NCI-H146 (cell line): ENCODE measurements at regions not wholly inside any gene's neighbourhood (a gene's known extent, or its start where the extent isn't known, plus 50 kb on each side); places are given as distances from the start of the nearest gene placed in this dataset.

ENCODE experiments used
- DNase-seq: peaks from one replicate; lab custom pipeline; 2025; lab: John Stamatoyannopoulos, UW

DNA sequence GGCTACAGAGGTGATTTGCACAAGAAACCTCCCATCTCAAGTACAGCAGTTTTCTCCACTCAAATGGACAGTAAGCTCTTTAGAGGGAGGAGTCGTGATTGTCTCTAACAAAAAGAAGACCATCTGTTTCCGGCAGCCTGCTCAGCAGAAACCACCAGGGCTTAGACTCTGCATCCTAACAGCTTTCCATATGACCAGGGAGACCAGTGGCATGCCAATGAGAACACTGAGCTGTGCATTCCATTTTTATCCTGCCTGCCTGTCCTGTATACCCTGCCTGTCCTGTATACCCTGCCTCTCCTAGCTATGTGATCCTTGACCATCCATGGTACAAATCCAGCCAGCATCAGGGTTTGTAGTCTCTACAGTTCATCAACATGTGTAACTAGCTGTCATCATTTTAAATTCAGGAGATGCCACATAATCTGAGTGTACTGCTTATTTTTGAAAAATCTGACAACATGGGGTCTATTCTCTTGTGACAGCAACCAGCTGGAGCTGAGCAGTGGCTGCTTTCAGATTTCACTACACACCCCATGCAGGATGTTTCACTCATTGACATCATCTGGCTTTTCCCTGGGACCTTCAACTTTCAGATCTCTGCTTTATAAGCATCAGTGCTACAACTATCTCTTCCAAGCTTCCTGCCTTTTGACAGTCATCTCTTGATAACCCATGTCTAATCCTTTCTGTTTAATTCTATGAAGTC, 50.5 kb upstream of the POU2AF2 start:
- peak; percentile 11 for DNase-seq

GRCh38 chr11:111193924-111194490, 51.5 kb upstream of the POU2AF2 start:
- DNase-seq = peak; percentile 14

DNA sequence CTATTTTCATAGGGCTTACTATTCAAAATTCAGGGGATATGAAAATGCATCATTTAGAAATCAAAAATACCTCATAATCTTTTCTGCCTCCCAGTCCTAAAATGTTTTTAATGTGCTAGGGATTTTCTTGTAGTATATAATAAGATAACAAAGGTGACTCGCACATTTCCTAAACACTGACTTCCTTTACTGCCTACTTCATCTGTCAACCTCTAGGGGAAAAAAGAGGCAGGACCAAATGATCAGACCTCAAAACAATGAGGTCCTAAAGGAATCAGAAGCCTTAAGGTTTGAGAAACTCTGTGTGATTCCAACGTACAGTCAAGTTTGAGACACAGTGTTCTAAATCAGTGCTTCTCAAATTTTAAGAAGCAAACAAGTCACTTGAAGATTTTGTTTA, 56.1 kb upstream of the POU2AF2 start:
- no peak for DNase-seq

GRCh38 chr11:111186308-111186915, 59.1 kb upstream of the POU2AF2 start:
- DNase-seq = no peak

DNA sequence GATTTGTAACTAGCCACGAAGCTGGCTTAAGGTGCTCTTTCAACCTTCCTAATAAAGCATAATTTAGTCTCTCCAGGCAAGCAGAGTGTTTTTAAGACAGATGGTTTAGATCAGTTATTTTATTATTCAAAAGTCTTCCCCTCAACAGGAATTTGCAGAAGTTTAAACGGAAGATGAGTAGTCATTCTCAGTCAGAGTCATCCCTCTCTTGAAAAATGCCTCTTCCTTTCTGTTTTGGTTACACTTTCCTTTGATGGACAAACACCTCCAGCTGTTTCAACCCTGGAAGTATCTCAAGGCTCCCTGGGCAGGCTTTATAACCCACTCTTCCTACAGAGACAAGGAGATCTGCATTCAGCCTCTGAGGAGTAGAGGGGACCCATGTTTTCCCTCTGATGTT, 60.3 kb upstream of the POU2AF2 start:
- DNase-seq = no peak

DNA sequence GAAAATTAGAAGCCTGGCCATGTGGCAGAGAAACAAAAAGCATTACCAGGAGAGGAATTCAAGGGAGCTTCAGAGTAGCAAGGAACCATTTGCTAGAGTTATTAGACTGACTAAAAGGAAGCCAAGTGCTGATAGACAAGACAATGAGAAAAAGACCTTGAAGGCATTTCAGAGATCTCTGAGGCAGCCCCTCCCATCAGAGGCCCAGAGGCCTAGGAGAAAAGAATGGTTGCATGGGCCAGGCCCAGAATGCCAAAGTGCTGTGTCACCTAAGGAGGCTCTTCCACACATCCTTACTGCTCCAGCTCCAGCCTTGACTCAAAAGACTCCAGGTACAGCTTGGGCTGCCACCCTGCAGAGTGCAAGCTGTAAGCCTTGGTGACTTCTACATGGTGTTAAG, 61.8 kb upstream of the POU2AF2 start:
- DNase-seq = no peak

DNA sequence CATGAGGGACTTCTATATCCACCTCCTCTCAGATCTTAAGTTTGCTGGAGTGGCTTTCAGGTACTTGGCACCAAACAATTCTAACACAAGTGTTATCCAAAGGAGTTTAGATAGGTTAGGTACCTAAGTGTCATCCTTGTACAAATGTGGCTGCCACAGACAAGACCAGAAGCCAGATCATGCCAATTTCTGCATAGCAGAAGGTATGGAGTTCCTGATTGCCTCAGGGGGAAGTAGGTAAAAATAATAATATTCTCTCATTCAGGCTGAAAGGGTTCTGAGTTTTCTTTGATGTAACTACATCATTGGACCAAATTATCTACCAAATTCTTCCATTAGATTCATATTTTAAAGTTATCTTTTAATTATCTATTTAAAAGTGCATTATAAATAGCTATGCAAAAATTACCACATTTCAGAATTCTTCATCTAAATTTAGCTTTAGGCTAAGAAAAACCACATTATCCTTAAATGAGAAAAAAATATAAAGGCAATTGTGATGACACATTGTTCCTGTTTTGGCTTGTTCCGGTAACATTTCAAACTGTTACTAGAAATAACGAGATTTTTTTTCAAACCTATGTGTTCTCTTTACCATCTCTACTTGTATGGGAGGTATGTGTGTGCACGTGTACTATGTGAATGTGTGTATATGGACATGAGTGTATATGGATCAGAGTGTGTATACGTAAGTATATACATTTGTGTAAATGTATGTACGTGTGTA, 66.2 kb upstream of the POU2AF2 start:
- DNase-seq = no peak

DNA sequence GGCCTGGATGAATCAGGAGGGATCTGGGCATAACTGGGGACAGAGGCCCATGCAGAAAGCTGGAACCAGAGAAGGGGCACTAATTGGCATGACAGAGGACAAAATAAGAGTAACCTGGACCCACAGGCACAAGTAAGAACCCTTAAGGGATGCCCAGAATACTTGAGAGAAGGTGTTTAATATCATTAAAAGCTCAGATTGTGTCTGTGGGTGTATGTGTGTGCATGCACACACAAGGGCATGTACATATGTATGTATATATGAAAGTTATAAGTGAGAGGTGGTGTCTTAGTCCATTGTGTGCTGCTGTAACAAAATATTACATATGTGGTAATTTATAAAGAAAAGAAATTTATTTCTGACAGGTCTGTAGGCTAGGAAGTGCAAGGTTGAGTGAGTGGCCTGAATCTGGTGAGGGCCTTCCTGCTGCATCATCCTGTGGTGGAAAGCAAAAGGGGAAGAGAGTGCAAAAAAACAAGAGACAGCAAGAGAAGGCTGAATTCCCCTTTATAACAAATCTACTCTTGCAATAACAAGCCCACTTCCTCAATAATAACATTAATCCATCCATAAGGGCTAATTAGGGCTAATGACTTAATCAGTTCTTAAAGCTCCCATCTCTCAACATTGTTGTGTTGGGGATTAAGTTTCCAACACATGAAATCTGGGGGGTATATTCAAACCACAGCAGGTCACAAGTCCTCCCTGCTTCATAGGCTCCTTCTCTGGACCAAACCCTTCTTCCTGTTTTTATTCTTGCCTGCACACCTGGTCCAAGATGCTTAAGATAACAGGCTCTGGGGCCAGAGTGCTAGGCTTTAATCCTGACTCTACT, 68.3 kb upstream of the POU2AF2 start:
- DNase-seq = no peak

- DNase-seq = no peak
Observed at GRCh38 chr11:111176603-111177002, 68.9 kb upstream of the POU2AF2 start.

GRCh38 chr11:111173221-111173620, 72.3 kb upstream of the POU2AF2 start:
- DNase-seq = no peak

DNA sequence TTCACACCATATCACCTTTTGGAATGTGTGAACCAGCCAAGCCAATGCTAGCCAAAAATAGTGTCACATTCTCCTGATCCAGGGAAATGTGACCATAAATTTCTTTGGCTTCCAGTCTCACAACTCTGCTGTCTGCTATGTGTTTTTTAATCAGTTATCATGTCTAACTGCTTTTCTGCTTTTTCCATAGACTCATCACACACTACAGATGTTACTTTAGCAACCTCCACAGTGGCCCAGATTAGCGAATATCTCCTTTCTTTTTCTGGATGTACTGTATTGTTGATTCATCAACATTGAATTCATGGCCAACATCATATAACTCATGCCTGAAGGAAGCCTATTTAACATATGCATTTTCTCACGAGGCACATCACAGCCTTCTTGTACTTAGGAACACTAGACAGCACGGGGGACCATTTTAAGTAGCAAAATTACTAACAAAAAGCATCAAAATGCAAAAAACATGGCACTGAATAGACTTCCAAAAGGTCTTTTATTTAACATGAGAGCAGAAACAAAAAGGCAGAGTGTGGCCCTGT, 73.1 kb upstream of the POU2AF2 start:
- DNase-seq = no peak

GRCh38 chr11:111170761-111171379, 74.7 kb upstream of the POU2AF2 start:
- no peak for DNase-seq

DNA sequence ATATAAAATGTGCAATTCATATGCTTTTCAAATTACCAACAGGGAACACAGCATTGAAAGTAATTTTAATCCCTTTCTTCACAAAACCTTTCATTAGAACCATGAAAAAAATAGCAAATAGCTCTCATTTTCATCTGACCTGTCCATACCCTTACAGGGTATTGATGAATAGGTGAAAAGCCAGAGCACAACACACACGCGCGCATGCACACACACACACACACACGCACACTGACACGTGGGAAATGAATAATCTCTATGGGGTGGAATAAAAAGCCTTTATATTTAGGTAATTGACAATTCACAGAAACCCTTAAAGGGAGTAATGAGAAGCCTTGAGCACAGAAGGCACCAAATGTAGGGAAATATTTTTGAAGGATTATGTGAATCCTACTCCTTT, 76.2 kb upstream of the POU2AF2 start:
- DNase-seq = no peak

DNA sequence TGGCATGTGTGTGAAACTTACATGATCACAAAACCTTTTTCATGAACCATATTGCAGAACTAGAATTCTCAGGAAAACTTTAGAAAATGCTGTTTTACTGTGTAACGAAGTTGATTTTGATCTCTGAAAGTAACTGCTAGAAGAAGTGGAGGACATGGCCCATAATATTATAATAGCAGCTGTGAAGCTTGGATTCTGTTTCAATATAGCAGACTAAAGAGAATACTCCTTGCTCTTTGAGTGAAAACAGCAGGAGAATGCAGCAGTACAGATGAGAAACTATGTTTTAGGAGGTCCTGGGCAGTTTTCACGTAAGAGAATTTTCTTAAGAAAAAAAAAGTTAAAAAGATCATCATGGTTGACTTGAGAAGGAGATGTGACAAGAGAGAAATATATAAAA, 76.7 kb upstream of the POU2AF2 start:
- DNase-seq = no peak

GRCh38 chr11:111167666-111168065, 77.9 kb upstream of the POU2AF2 start:
- no peak for DNase-seq

DNA sequence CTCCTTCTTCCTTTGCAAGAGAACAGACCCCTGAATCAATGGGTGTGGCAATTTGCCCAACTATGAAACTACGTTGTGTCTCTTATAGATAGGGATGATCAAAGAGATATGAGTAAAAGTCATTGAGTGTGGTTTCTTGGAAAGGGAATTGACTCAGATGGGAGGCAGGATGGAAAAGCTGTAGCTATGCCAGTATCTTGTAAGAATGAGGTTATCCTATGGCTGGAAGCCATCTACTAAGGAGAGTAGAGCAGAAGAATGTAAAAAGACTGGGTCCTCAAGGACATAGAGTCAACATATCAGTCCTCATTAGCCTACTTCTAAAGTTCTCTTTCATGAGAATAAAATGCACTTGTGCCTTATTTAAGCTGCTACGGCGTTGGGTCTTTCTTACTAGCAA, 78.9 kb upstream of the POU2AF2 start:
- no peak for DNase-seq

DNA sequence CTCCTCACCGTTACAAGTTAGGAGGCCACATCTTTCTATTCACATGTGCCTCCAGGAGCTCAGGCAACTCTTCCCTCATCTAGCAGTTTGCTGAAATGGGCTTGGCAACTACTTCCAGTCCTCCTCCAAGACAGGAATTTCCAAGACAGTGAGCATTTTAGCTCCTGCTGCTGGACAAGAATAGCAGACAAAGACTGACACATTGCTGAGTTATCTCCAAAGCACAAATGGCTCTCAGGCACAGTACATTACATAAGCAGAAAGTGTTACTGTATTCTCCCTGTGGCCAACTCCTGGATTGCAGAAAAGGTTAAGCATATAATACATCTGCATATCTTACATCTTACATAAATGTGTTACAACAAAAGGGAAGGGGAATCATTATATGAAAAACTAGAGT, 83.2 kb upstream of the POU2AF2 start:
- DNase-seq = no peak

DNA sequence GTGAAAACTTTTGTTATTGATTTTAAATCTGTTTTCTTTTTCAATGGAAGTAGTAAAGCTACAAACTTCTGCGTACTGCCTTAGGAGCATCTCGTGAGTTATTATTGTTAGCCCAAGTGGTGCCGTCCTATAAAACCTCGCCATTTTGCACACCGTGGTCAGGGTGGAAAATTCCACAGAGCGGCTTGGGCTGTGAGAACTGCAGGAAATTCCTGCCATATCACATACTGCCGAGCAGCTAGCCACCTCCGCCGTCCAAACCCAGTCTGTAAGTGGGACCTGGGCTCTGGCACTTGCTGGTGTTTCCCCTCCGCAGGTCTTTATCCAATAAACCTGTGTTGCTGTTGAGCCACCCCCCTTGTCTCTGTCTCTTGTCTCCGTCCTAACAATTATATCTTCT, 88.0 kb upstream of the POU2AF2 start:
- DNase-seq = no peak

DNA sequence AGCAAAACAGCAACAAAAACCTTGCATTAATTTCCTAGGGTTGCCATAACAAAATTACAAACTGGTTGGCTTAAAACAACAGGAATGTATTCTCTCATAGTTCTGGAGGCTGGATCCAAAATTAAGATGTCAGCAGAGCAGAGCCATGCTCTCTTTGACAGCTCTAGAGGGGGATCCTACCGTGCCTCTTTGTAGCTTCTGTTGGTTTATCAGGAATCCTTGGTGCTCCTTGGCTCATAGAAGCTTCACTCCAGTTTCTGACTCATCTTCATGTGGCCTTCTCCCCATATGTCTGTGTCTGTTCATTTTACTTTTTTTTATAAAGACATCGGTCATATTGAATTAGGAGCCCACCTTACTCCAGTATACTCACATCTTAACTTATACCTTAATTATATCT, 90.5 kb upstream of the POU2AF2 start:
- DNase-seq = no peak

DNA sequence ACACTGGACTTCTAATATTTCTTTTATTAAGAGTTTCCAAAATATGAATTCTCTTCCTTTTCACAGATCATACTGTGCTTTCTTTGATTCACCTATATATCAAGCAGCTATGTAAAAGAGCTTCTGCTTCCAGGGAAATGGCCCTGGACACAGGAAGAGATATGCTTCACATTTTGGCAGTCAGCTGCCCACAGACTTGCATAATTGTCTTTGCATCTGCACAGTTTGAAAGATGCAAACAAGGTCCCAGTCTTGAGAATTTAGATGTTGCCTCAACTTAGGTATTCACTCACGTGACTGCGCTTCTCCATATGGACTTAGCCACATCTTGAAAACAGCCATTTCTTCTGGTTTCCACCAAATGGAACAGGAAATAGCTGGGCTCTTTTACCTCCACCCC, 92.3 kb upstream of the POU2AF2 start:
- no peak for DNase-seq

- DNase-seq = no peak
Observed at GRCh38 chr11:111148953-111149352, 96.6 kb upstream of the POU2AF2 start.
